GM19397 (cell line): ENCODE measurements at regions not wholly inside any gene's neighbourhood (a gene's known extent, or its start where the extent isn't known, plus 50 kb on each side); places are given as distances from the start of the nearest gene placed in this dataset.
A peak's percentile ranks its signal among the peaks of the same experiment; 100 is the strongest.

Experiments
- ATAC-seq: cut with Tn5 transposase; IDR thresholded peaks from one replicate; pipeline ENCODE4 v1.9.1; 2021; ENCODE audit warnings: mild to moderate bottlenecking, moderate library complexity; ENCODE audit not compliant: unreplicated experiment

GRCh38 chr4:128371001-128371777 is 83.6 kb upstream of the PGRMC2 start:
- no peak for ATAC-seq

- ATAC-seq, result no peak
Measured at GRCh38 chr4:128366212-128366611, 78.6 kb upstream of the PGRMC2 start.

GRCh38 chr4:128364565-128364964 is 77.0 kb upstream of the PGRMC2 start:
- no peak for ATAC-seq

- no peak for ATAC-seq
Measured at GRCh38 chr4:128363966-128364365, 76.4 kb upstream of the PGRMC2 start.

- no peak for ATAC-seq
Measured at GRCh38 chr4:128362760-128363159, 75.1 kb upstream of the PGRMC2 start.

- no peak for ATAC-seq
Measured at GRCh38 chr4:128359422-128359821, 71.8 kb upstream of the PGRMC2 start.

- ATAC-seq, result no peak
Measured at GRCh38 chr4:128358913-128359279, 71.3 kb upstream of the PGRMC2 start.

- ATAC-seq, result no peak
Measured at GRCh38 chr4:128358231-128358912, 70.8 kb upstream of the PGRMC2 start.

GRCh38 chr4:128357286-128357685 is 69.7 kb upstream of the PGRMC2 start:
- no peak for ATAC-seq

GRCh38 chr4:128355305-128355704 is 67.7 kb upstream of the PGRMC2 start:
- ATAC-seq, result peak; percentile 77

- ATAC-seq, result no peak
Measured at GRCh38 chr4:128354205-128354821, 66.7 kb upstream of the PGRMC2 start.

- no peak for ATAC-seq
Measured at GRCh38 chr4:128353791-128354190, 66.2 kb upstream of the PGRMC2 start.

GRCh38 chr4:128351502-128351901 is 63.9 kb upstream of the PGRMC2 start:
- ATAC-seq, result no peak

GRCh38 chr4:128350449-128351045 is 62.9 kb upstream of the PGRMC2 start:
- no peak for ATAC-seq

- ATAC-seq, result no peak
Measured at GRCh38 chr4:128349921-128350320, 62.3 kb upstream of the PGRMC2 start.

GRCh38 chr4:128347930-128348660 is 60.5 kb upstream of the PGRMC2 start:
- no peak for ATAC-seq

- no peak for ATAC-seq
Measured at GRCh38 chr4:128347175-128347868, 59.7 kb upstream of the PGRMC2 start.

GRCh38 chr4:128346054-128346716 is 58.6 kb upstream of the PGRMC2 start:
- ATAC-seq, result no peak

GRCh38 chr4:128345650-128346049 is 58.0 kb upstream of the PGRMC2 start:
- ATAC-seq, result no peak

GRCh38 chr4:128342762-128343161 is 55.1 kb upstream of the PGRMC2 start:
- no peak for ATAC-seq
